H1 (cell line): ENCODE measurements at regions not wholly inside any gene's neighbourhood (a gene's known extent, or its start where the extent isn't known, plus 50 kb on each side); places are given as distances from the start of the nearest gene placed in this dataset.

Experiments used
- BRCA1 ChIP-seq: IDR thresholded peaks from 2 replicates; pipeline ENCODE4 v1.6.1; 2012; ENCODE audit warnings: low read depth, low read length, improper control_type of control experiment
- CHD2 ChIP-seq: IDR thresholded peaks from 2 replicates; pipeline ENCODE4 v1.6.1; 2012; ENCODE audit warnings: low read length, improper control_type of control experiment
- POLR2A ChIP-seq, 2 experiments: IDR thresholded peaks; 1 replicate in 1 of 2; 2 replicates in 1 of 2; pipeline ENCODE4 v1.6.1; 2011; ENCODE audit warnings: low read depth in 2 of 2, low read length in 2 of 2, mild to moderate bottlenecking in 2 of 2; ENCODE audit errors: control extremely low read depth in 1 of 2
- POLR2AphosphoS5 ChIP-seq: IDR thresholded peaks from 2 replicates; pipeline ENCODE4 v1.6.1; 2011; ENCODE audit warnings: low read depth, low read length
- RAD21 ChIP-seq, 2 experiments: IDR thresholded peaks in 1 of 2; conservative IDR thresholded peaks in 1 of 2; 2 replicates each; pipeline ENCODE4 v1.6.1; 2011; ENCODE audit warnings: low read depth in 2 of 2, low read length in 2 of 2, improper control_type of control experiment in 1 of 2, inconsistent platforms in 1 of 2, mild to moderate bottlenecking in 1 of 2, moderate library complexity in 1 of 2
- SP2 ChIP-seq: IDR thresholded peaks from 2 replicates; pipeline ENCODE4 v1.6.1; 2012; ENCODE audit warnings: mild to moderate bottlenecking, low read length, inconsistent platforms
- SRF ChIP-seq: IDR thresholded peaks from 2 replicates; pipeline ENCODE4 v1.6.1; 2011; ENCODE audit warnings: mild to moderate bottlenecking, low read depth, low read length, moderate library complexity
- ZNF274 ChIP-seq: IDR thresholded peaks from 2 replicates; pipeline ENCODE4 v1.7.0; 2012; ENCODE audit warnings: low read length, borderline replicate concordance; ENCODE audit errors: extremely low read depth
- TF ChIP-seq, protein P1 (sequence below): IDR thresholded peaks from 2 replicates; pipeline ENCODE4 v1.6.1; 2012; ENCODE audit warnings: inconsistent platforms
- TF ChIP-seq, protein P2 (sequence below), 3 experiments: IDR thresholded peaks; 1 replicate in 2 of 3; 2 replicates in 1 of 3; pipeline versions ENCODE4 v1.5.1 to v1.6.1; 2011; ENCODE audit warnings: low read length in 3 of 3, mild to moderate bottlenecking in 3 of 3, inconsistent platforms in 2 of 3, low read depth in 1 of 3, moderate library complexity in 1 of 3; ENCODE audit not compliant: insufficient read depth in 1 of 3; ENCODE audit errors: control extremely low read depth in 1 of 3
- TF ChIP-seq, protein P3 (sequence below): IDR thresholded peaks from 2 replicates; pipeline ENCODE4 v1.6.1; 2011; ENCODE audit warnings: low read depth, mild to moderate bottlenecking, low read length; ENCODE audit not compliant: insufficient read depth

DNA sequence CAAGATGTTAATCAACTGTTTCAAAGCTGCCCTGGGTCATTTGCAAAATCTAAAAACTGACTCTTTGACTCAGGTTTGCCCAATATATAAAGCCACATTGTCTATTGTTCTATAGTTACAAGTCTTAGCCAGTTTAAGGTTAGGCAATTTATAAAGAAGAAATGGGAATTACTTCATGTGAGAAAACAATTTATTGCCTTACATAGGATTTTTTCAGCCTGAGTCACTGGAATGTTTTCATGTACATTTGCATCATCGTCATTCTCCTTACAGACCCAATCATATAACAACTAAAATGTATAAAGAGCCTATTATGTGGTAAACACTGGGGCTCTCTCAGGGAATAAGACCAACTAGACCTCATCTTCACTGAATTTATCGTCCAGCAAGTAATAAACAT is 100.3 kb upstream of the PLEKHG7 start:
- TF ChIP-seq, protein P1, sequence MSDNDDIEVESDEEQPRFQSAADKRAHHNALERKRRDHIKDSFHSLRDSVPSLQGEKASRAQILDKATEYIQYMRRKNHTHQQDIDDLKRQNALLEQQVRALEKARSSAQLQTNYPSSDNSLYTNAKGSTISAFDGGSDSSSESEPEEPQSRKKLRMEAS, result no peak
- no peak for TF ChIP-seq POLR2A (IDR thresholded peaks at IDR 0.05; ENCODE audit: control extremely low read depth in 1 of 2, low read depth in 2 of 2, low read length in 2 of 2)
- TF ChIP-seq, protein P2, sequence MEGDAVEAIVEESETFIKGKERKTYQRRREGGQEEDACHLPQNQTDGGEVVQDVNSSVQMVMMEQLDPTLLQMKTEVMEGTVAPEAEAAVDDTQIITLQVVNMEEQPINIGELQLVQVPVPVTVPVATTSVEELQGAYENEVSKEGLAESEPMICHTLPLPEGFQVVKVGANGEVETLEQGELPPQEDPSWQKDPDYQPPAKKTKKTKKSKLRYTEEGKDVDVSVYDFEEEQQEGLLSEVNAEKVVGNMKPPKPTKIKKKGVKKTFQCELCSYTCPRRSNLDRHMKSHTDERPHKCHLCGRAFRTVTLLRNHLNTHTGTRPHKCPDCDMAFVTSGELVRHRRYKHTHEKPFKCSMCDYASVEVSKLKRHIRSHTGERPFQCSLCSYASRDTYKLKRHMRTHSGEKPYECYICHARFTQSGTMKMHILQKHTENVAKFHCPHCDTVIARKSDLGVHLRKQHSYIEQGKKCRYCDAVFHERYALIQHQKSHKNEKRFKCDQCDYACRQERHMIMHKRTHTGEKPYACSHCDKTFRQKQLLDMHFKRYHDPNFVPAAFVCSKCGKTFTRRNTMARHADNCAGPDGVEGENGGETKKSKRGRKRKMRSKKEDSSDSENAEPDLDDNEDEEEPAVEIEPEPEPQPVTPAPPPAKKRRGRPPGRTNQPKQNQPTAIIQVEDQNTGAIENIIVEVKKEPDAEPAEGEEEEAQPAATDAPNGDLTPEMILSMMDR (IDR thresholded peaks at IDR 0.05; ENCODE audit: control extremely low read depth in 1 of 3, insufficient read depth in 1 of 3, low read depth in 1 of 3, low read length in 3 of 3), result no peak
- TF ChIP-seq RAD21 (IDR thresholded peaks at IDR 0.05 in 1 of 2, conservative IDR thresholded peaks at IDR 0.05 in 1 of 2; ENCODE audit: low read depth in 2 of 2, low read length in 2 of 2), result no peak
- no peak for TF ChIP-seq CHD2
- TF ChIP-seq BRCA1, result no peak
- TF ChIP-seq SRF, result no peak
- no peak for TF ChIP-seq ZNF274
- TF ChIP-seq, protein P3, sequence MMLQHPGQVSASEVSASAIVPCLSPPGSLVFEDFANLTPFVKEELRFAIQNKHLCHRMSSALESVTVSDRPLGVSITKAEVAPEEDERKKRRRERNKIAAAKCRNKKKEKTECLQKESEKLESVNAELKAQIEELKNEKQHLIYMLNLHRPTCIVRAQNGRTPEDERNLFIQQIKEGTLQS, result no peak
- no peak for TF ChIP-seq SP2
- TF ChIP-seq POLR2AphosphoS5, result no peak
